Skeletal muscle cell (primary cell): ENCODE measurements at regions not wholly inside any gene's neighbourhood (a gene's known extent, or its start where the extent isn't known, plus 50 kb on each side); places are given as distances from the start of the nearest gene placed in this dataset.

Experiments used
- DNase-seq: peaks from one replicate; pipeline ENCODE4 v3.0.0-alpha.2; 2010; ENCODE audit warnings: low read depth
- H3K4me3 ChIP-seq: 2 replicates; pipeline ENCODE4 v1.5.1; 2011; ENCODE audit warnings: low read depth, mild to moderate bottlenecking, control low read depth, low read length, moderate library complexity

GRCh38 chr20:42020316-42020715, 402.1 kb upstream of the CHD6 start:
- no peak for DNase-seq
- no peak overlapping the region for H3K4me3 ChIP-seq

- no peak for DNase-seq
- no peak overlapping the region for H3K4me3 ChIP-seq
Observed at GRCh38 chr20:42018979-42019378, 400.8 kb upstream of the CHD6 start.

- H3K4me3 ChIP-seq, result no peak overlapping the region
- no peak for DNase-seq
Observed at GRCh38 chr20:42010090-42010489, 391.9 kb upstream of the CHD6 start.

GRCh38 chr20:42007251-42007650, 389.1 kb upstream of the CHD6 start:
- no peak for DNase-seq
- no peak overlapping the region for H3K4me3 ChIP-seq

GRCh38 chr20:42005211-42005610, 387.0 kb upstream of the CHD6 start:
- H3K4me3 ChIP-seq, result no peak overlapping the region
- DNase-seq, result no peak

GRCh38 chr20:42003380-42003779, 385.2 kb upstream of the CHD6 start:
- no peak for DNase-seq
- H3K4me3 ChIP-seq, result no peak overlapping the region

GRCh38 chr20:41998539-41999341, 380.6 kb upstream of the CHD6 start:
- no peak for DNase-seq
- no peak overlapping the region for H3K4me3 ChIP-seq

GRCh38 chr20:41996951-41997350, 378.8 kb upstream of the CHD6 start:
- H3K4me3 ChIP-seq, result no peak overlapping the region
- DNase-seq, result no peak

GRCh38 chr20:41992481-41992880, 374.3 kb upstream of the CHD6 start:
- DNase-seq, result no peak

GRCh38 chr20:41991412-41991811, 373.2 kb upstream of the CHD6 start:
- no peak for DNase-seq
- no peak overlapping the region for H3K4me3 ChIP-seq

More at GRCh38 chr20:41992481-41992880, 374.3 kb upstream of the CHD6 start:
- no peak overlapping the region for H3K4me3 ChIP-seq

GRCh38 chr20:41989935-41990635, 371.9 kb upstream of the CHD6 start:
- DNase-seq, result no peak
- no peak overlapping the region for H3K4me3 ChIP-seq

- H3K4me3 ChIP-seq, result no peak overlapping the region
- DNase-seq, result no peak
Observed at GRCh38 chr20:41989039-41989679, 371.0 kb upstream of the CHD6 start.

- DNase-seq, result no peak
- no peak overlapping the region for H3K4me3 ChIP-seq
Observed at GRCh38 chr20:41984031-41984430, 365.9 kb upstream of the CHD6 start.

GRCh38 chr20:41983159-41983558, 365.0 kb upstream of the CHD6 start:
- no peak for DNase-seq
- H3K4me3 ChIP-seq, result no peak overlapping the region

GRCh38 chr20:41981746-41982145, 363.6 kb upstream of the CHD6 start:
- H3K4me3 ChIP-seq, result no peak overlapping the region
- DNase-seq, result no peak

GRCh38 chr20:41978875-41979274, 360.7 kb upstream of the CHD6 start:
- H3K4me3 ChIP-seq, result no peak overlapping the region
- no peak for DNase-seq

- H3K4me3 ChIP-seq, result no peak overlapping the region
- no peak for DNase-seq
Observed at GRCh38 chr20:41978246-41978790, 360.1 kb upstream of the CHD6 start.

GRCh38 chr20:41969656-41970055, 351.5 kb upstream of the CHD6 start:
- DNase-seq, result no peak
- no peak overlapping the region for H3K4me3 ChIP-seq

GRCh38 chr20:41960166-41960565, 342.0 kb upstream of the CHD6 start:
- DNase-seq, result no peak
- no peak overlapping the region for H3K4me3 ChIP-seq

GRCh38 chr20:41958391-41958790, 340.2 kb upstream of the CHD6 start:
- DNase-seq, result no peak
- no peak overlapping the region for H3K4me3 ChIP-seq
